IMR-90 (cell line): ENCODE measurements at regions not wholly inside any gene's neighbourhood (a gene's known extent, or its start where the extent isn't known, plus 50 kb on each side); places are given as distances from the start of the nearest gene placed in this dataset.

Experiments used
- ATAC-seq: fragments of 200-7000 bp; cut with Tn5 transposase; 2 replicates; pipeline ENCODE4 v1.9.1; 2020; ENCODE audit warnings: low read depth, mild to moderate bottlenecking, moderate library complexity
- BruUV-seq: library from RNA; stranded (reverse); fragments of 400-500 nt; replicated peaks from 2 replicates; lab custom pipeline; 2021; lab: Mats Ljungman, UMichigan
- CTCF ChIA-PET: fragments of 300-600 bp; formaldehyde crosslinking; extraction: SDS; loops from one replicate; lab custom pipeline; 2021; ENCODE audit warnings: antibody characterized with exemption; lab: Yijun Ruan, JAX
- POLR2A ChIA-PET: fragments of 300-600 bp; sonication (Branson Sonifier 250); formaldehyde crosslinking; loops from one replicate; lab custom pipeline; 2022; ENCODE audit warnings: antibody characterized with exemption; ENCODE audit not compliant: unreplicated experiment; lab: Charles Lee
- DNase-seq: peaks from one replicate; pipeline ENCODE4 v3.0.0; 2013
- H2AFZ ChIP-seq: replicated peaks from 2 replicates; pipeline ENCODE3; 2013; ENCODE audit warnings: low read length, mild to moderate bottlenecking; ENCODE audit not compliant: poor library complexity
- H2AK5ac ChIP-seq: 2 replicates; pipeline ENCODE4 v1.6.1; 2013; ENCODE audit warnings: low read depth, low read length, inconsistent platforms
- H2AK9ac ChIP-seq: replicated peaks from 2 replicates; pipeline ENCODE3; 2013; ENCODE audit warnings: mild to moderate bottlenecking, low read depth, low read length, moderate library complexity; ENCODE audit not compliant: poor library complexity
- H2BK120ac ChIP-seq: 2 replicates; pipeline ENCODE4 v1.6.1; 2013; ENCODE audit warnings: low read depth, low read length, inconsistent platforms
- H2BK15ac ChIP-seq: 3 replicates; pipeline ENCODE4 v1.6.1; 2013; ENCODE audit warnings: low read depth, low read length, inconsistent platforms
- H2BK20ac ChIP-seq: 2 replicates; pipeline ENCODE4 v1.6.1; 2013; ENCODE audit warnings: low read depth, mild to moderate bottlenecking, inconsistent platforms, low read length, moderate library complexity
- H2BK5ac ChIP-seq: 2 replicates; pipeline ENCODE4 v1.6.1; 2013; ENCODE audit warnings: mild to moderate bottlenecking, low read depth, low read length, inconsistent platforms; ENCODE audit not compliant: poor library complexity, severe bottlenecking
- H3K14ac ChIP-seq: replicated peaks from 2 replicates; pipeline ENCODE4 v1.6.1; 2013; ENCODE audit warnings: low read depth, low read length, inconsistent platforms
- H3K18ac ChIP-seq: 2 replicates; pipeline ENCODE4 v1.6.1; 2013; ENCODE audit warnings: low read depth, low read length, control low read depth
- H3K23ac ChIP-seq: 2 replicates; pipeline ENCODE4 v1.6.1; 2013; ENCODE audit warnings: low read depth, low read length, inconsistent platforms
- H3K27ac ChIP-seq: 2 replicates; pipeline ENCODE4 v1.5.1; 2013; ENCODE audit warnings: mild to moderate bottlenecking, control low read depth, low read length; ENCODE audit not compliant: insufficient read depth
- H3K27me3 ChIP-seq: 2 replicates; pipeline ENCODE4 v1.6.1; 2013; ENCODE audit warnings: low read length; ENCODE audit not compliant: control insufficient read depth, insufficient read depth
- H3K36me3 ChIP-seq: 2 replicates; pipeline ENCODE4 v1.6.1; 2013; ENCODE audit warnings: low read length, mixed read lengths; ENCODE audit not compliant: control insufficient read depth, insufficient read depth
- H3K4ac ChIP-seq: 2 replicates; pipeline ENCODE4 v1.6.1; 2013; ENCODE audit warnings: low read depth, low read length, inconsistent platforms
- H3K4me1 ChIP-seq: 2 replicates; pipeline ENCODE4 v1.6.1; 2013; ENCODE audit warnings: low read length, mixed read lengths; ENCODE audit not compliant: control insufficient read depth, insufficient read depth
- H3K4me2 ChIP-seq: 2 replicates; pipeline ENCODE4 v1.6.1; 2013; ENCODE audit warnings: low read depth, mild to moderate bottlenecking, control low read depth, low read length, moderate library complexity
- H3K4me3 ChIP-seq: 2 replicates; pipeline ENCODE4 v1.5.1; 2013; ENCODE audit warnings: low read depth, mild to moderate bottlenecking, control low read depth, low read length, moderate library complexity; ENCODE audit not compliant: insufficient read depth
- H3K56ac ChIP-seq: 2 replicates; pipeline ENCODE4 v1.6.1; 2013; ENCODE audit warnings: low read length, inconsistent platforms; ENCODE audit not compliant: insufficient read depth; ENCODE audit errors: extremely low read depth
- H3K79me1 ChIP-seq, 2 experiments: 2 replicates each; pipeline ENCODE4 v1.6.1; 2013; ENCODE audit warnings: low read length in 2 of 2, inconsistent platforms in 1 of 2, low read depth in 1 of 2
- H3K9ac ChIP-seq: 2 replicates; pipeline ENCODE4 v1.6.1; 2013; ENCODE audit warnings: low read depth, low read length, control low read depth
- H3K9me1 ChIP-seq: 2 replicates; pipeline ENCODE4 v1.6.1; 2013; ENCODE audit warnings: low read length, inconsistent platforms; ENCODE audit not compliant: insufficient read depth
- H3K9me3 ChIP-seq: 2 replicates; pipeline ENCODE4 v1.6.1; 2013; ENCODE audit warnings: low read length; ENCODE audit not compliant: control insufficient read depth, insufficient read depth
- H4K20me1 ChIP-seq: 2 replicates; pipeline ENCODE4 v1.6.1; 2013; ENCODE audit warnings: low read length, inconsistent platforms; ENCODE audit not compliant: insufficient read depth
- H4K5ac ChIP-seq: 2 replicates; pipeline ENCODE4 v1.6.1; 2013; ENCODE audit warnings: mild to moderate bottlenecking, low read depth, low read length, control low read depth
- H4K8ac ChIP-seq, 2 experiments: 2 replicates each; pipeline ENCODE4 v1.6.1; 2013; ENCODE audit warnings: low read depth in 2 of 2, low read length in 2 of 2, control low read depth in 1 of 2, inconsistent platforms in 1 of 2
- H4K91ac ChIP-seq: 2 replicates; pipeline ENCODE4 v1.6.1; 2013; ENCODE audit warnings: low read depth, low read length, inconsistent platforms; ENCODE audit not compliant: insufficient read depth
- CHD1 ChIP-seq: IDR thresholded peaks from 2 replicates; pipeline ENCODE4 v1.6.1; 2012; ENCODE audit warnings: low read depth, low read length, improper control_type of control experiment
- ELK1 ChIP-seq: fragments of 150-350 bp; IDR thresholded peaks from 2 replicates; pipeline ENCODE4 v1.6.1; 2016; ENCODE audit warnings: low read depth, mild to moderate bottlenecking, low read length, moderate library complexity, borderline replicate concordance
- MAFK ChIP-seq: IDR thresholded peaks from 2 replicates; pipeline ENCODE4 v1.6.1; 2012; ENCODE audit warnings: low read depth, low read length, improper control_type of control experiment
- MXI1 ChIP-seq: IDR thresholded peaks from 2 replicates; pipeline ENCODE4 v1.6.1; 2012; ENCODE audit warnings: low read depth, mild to moderate bottlenecking, low read length, moderate library complexity, borderline replicate concordance
- POLR2A ChIP-seq: IDR thresholded peaks from 2 replicates; pipeline ENCODE4 v1.6.1; 2012; ENCODE audit warnings: mild to moderate bottlenecking, low read depth, low read length
- SMC3 ChIP-seq: fragments of 150-350 bp; IDR thresholded peaks from 2 replicates; pipeline ENCODE4 v1.6.1; 2016; ENCODE audit warnings: low read depth, mild to moderate bottlenecking, antibody characterized with exemption, low read length, moderate library complexity
- WGBS, 2 experiments: methylation state at CpG; one replicate each; pipeline versions ENCODE4 v1.1.5 to v1.1.7; 2013; ENCODE audit warnings: missing lambda C conversion rate in 2 of 2; ENCODE audit not compliant: insufficient read length in 1 of 2; ENCODE audit errors: extremely low coverage in 2 of 2; 5-methylcytosine and 5-hydroxymethylcytosine counted together
- dilution Hi-C: fragments of 300-500 bp; cut with HindIII; formaldehyde crosslinking; loops from one replicate; pipeline ENCODE4 v1.14.3; 2018; ENCODE audit warnings: low sequenced_read_pairs; ENCODE audit not compliant: unreplicated experiment
- in situ Hi-C: fragments of 300-500 bp; cut with MboI; formaldehyde crosslinking; loops from 3 replicates; pipeline ENCODE4 v1.14.3; 2019; ENCODE audit warnings: low sequenced_read_pairs, inconsistent platforms, mixed read lengths
- intact Hi-C: fragments of 100-400 bp; cut with micrococcal nuclease; formaldehyde crosslinking; loops from 2 replicates; pipeline ENCODE4 v1.10.0; 2022
- TF ChIP-seq, protein P1 (sequence below): conservative IDR thresholded peaks from 2 replicates; pipeline ENCODE4 v1.5.1; 2012; ENCODE audit warnings: mild to moderate bottlenecking, low read depth, low read length, improper control_type of control experiment

GRCh38 chr6:121835662-121836061 lies 400.2 kb downstream of the GJA1 start:
- Histone ChIP-seq H2BK120ac (no peak overlapping the region), H3K27me3 (no peaks in the 10 kb centered on the region), H2AK5ac (no peak overlapping the region), H4K5ac (no peak overlapping the region), H3K4me3 (no peak overlapping the region), H3K4ac (no peak overlapping the region), H3K36me3 (no peaks in the 10 kb centered on the region), H3K9me3 (no peaks in the 10 kb centered on the region), H4K91ac (no peak overlapping the region), H3K9me1 (no peaks in the 10 kb centered on the region), H4K20me1 (no peaks in the 10 kb centered on the region), H3K18ac (no peak overlapping the region), H3K14ac (no peak overlapping the region), H2BK15ac (no peak overlapping the region), H3K27ac (no peak overlapping the region), H3K9ac (no peak overlapping the region), H2BK5ac (no peak overlapping the region), H3K4me1 (peaks cover 2% of the 10 kb centered on the region), H3K4me2 (no peak overlapping the region), H3K79me1 (no peaks in the 10 kb centered on the region), H2AFZ (no peak overlapping the region), H3K23ac (no peak overlapping the region), H4K8ac (no peak overlapping the region), H2AK9ac (no peak overlapping the region), H2BK20ac (no peak overlapping the region), H3K56ac (no peak overlapping the region)
- no TSS peak for BruUV-seq
- ATAC-seq (no peak), DNase-seq (no peak)
- dilution Hi-C loops: no loop called here
- in situ Hi-C loops: no loop called here
- TF ChIP-seq MAFK: no peak
- TF ChIP-seq CHD1: no peak
- TF ChIP-seq POLR2A: no peak
- TF ChIP-seq, protein P1, sequence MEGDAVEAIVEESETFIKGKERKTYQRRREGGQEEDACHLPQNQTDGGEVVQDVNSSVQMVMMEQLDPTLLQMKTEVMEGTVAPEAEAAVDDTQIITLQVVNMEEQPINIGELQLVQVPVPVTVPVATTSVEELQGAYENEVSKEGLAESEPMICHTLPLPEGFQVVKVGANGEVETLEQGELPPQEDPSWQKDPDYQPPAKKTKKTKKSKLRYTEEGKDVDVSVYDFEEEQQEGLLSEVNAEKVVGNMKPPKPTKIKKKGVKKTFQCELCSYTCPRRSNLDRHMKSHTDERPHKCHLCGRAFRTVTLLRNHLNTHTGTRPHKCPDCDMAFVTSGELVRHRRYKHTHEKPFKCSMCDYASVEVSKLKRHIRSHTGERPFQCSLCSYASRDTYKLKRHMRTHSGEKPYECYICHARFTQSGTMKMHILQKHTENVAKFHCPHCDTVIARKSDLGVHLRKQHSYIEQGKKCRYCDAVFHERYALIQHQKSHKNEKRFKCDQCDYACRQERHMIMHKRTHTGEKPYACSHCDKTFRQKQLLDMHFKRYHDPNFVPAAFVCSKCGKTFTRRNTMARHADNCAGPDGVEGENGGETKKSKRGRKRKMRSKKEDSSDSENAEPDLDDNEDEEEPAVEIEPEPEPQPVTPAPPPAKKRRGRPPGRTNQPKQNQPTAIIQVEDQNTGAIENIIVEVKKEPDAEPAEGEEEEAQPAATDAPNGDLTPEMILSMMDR: no peak
- no peak for TF ChIP-seq ELK1
- TF ChIP-seq MXI1: no peak
- no peak for TF ChIP-seq SMC3
- no CpG with 5 or more reads among the region's 2 CpGs for WGBS, 2 experiments
- ChIA-PET POLR2A (no interaction called here), CTCF (interaction anchor here (1.2 kb wide), 1 partner anchor 14 kb away, joined by 5 read pairs; no protein-coding TSS in a partner anchor)
- intact Hi-C loops: no loop called here
